IMR-90 (cell line): ENCODE measurements at regions not wholly inside any gene's neighbourhood (a gene's known extent, or its start where the extent isn't known, plus 50 kb on each side); places are given as distances from the start of the nearest gene placed in this dataset.

Source experiments
- ATAC-seq: fragments of 200-7000 bp; cut with Tn5 transposase; 2 replicates; pipeline ENCODE4 v1.9.1; 2020; ENCODE audit warnings: low read depth, mild to moderate bottlenecking, moderate library complexity
- BruUV-seq: library from RNA; stranded (reverse); fragments of 400-500 nt; replicated peaks from 2 replicates; lab custom pipeline; 2021; lab: Mats Ljungman, UMichigan
- CTCF ChIA-PET: fragments of 300-600 bp; formaldehyde crosslinking; extraction: SDS; loops from one replicate; lab custom pipeline; 2021; ENCODE audit warnings: antibody characterized with exemption; lab: Yijun Ruan, JAX
- POLR2A ChIA-PET: fragments of 300-600 bp; sonication (Branson Sonifier 250); formaldehyde crosslinking; loops from one replicate; lab custom pipeline; 2022; ENCODE audit warnings: antibody characterized with exemption; ENCODE audit not compliant: unreplicated experiment; lab: Charles Lee
- DNase-seq: peaks from one replicate; pipeline ENCODE4 v3.0.0; 2013
- H2AFZ ChIP-seq: replicated peaks from 2 replicates; pipeline ENCODE3; 2013; ENCODE audit warnings: low read length, mild to moderate bottlenecking; ENCODE audit not compliant: poor library complexity
- H2AK5ac ChIP-seq: 2 replicates; pipeline ENCODE4 v1.6.1; 2013; ENCODE audit warnings: low read depth, low read length, inconsistent platforms
- H2AK9ac ChIP-seq: replicated peaks from 2 replicates; pipeline ENCODE3; 2013; ENCODE audit warnings: mild to moderate bottlenecking, low read depth, low read length, moderate library complexity; ENCODE audit not compliant: poor library complexity
- H2BK120ac ChIP-seq: 2 replicates; pipeline ENCODE4 v1.6.1; 2013; ENCODE audit warnings: low read depth, low read length, inconsistent platforms
- H2BK15ac ChIP-seq: 3 replicates; pipeline ENCODE4 v1.6.1; 2013; ENCODE audit warnings: low read depth, low read length, inconsistent platforms
- H2BK20ac ChIP-seq: 2 replicates; pipeline ENCODE4 v1.6.1; 2013; ENCODE audit warnings: low read depth, mild to moderate bottlenecking, inconsistent platforms, low read length, moderate library complexity
- H2BK5ac ChIP-seq: 2 replicates; pipeline ENCODE4 v1.6.1; 2013; ENCODE audit warnings: mild to moderate bottlenecking, low read depth, low read length, inconsistent platforms; ENCODE audit not compliant: poor library complexity, severe bottlenecking
- H3K14ac ChIP-seq: replicated peaks from 2 replicates; pipeline ENCODE4 v1.6.1; 2013; ENCODE audit warnings: low read depth, low read length, inconsistent platforms
- H3K18ac ChIP-seq: 2 replicates; pipeline ENCODE4 v1.6.1; 2013; ENCODE audit warnings: low read depth, low read length, control low read depth
- H3K23ac ChIP-seq: 2 replicates; pipeline ENCODE4 v1.6.1; 2013; ENCODE audit warnings: low read depth, low read length, inconsistent platforms
- H3K27ac ChIP-seq: 2 replicates; pipeline ENCODE4 v1.5.1; 2013; ENCODE audit warnings: mild to moderate bottlenecking, control low read depth, low read length; ENCODE audit not compliant: insufficient read depth
- H3K27me3 ChIP-seq: 2 replicates; pipeline ENCODE4 v1.6.1; 2013; ENCODE audit warnings: low read length; ENCODE audit not compliant: control insufficient read depth, insufficient read depth
- H3K36me3 ChIP-seq: 2 replicates; pipeline ENCODE4 v1.6.1; 2013; ENCODE audit warnings: low read length, mixed read lengths; ENCODE audit not compliant: control insufficient read depth, insufficient read depth
- H3K4ac ChIP-seq: 2 replicates; pipeline ENCODE4 v1.6.1; 2013; ENCODE audit warnings: low read depth, low read length, inconsistent platforms
- H3K4me1 ChIP-seq: 2 replicates; pipeline ENCODE4 v1.6.1; 2013; ENCODE audit warnings: low read length, mixed read lengths; ENCODE audit not compliant: control insufficient read depth, insufficient read depth
- H3K4me2 ChIP-seq: 2 replicates; pipeline ENCODE4 v1.6.1; 2013; ENCODE audit warnings: low read depth, mild to moderate bottlenecking, control low read depth, low read length, moderate library complexity
- H3K4me3 ChIP-seq: 2 replicates; pipeline ENCODE4 v1.5.1; 2013; ENCODE audit warnings: low read depth, mild to moderate bottlenecking, control low read depth, low read length, moderate library complexity; ENCODE audit not compliant: insufficient read depth
- H3K56ac ChIP-seq: 2 replicates; pipeline ENCODE4 v1.6.1; 2013; ENCODE audit warnings: low read length, inconsistent platforms; ENCODE audit not compliant: insufficient read depth; ENCODE audit errors: extremely low read depth
- H3K79me1 ChIP-seq, 2 experiments: 2 replicates each; pipeline ENCODE4 v1.6.1; 2013; ENCODE audit warnings: low read length in 2 of 2, inconsistent platforms in 1 of 2, low read depth in 1 of 2
- H3K9ac ChIP-seq: 2 replicates; pipeline ENCODE4 v1.6.1; 2013; ENCODE audit warnings: low read depth, low read length, control low read depth
- H3K9me1 ChIP-seq: 2 replicates; pipeline ENCODE4 v1.6.1; 2013; ENCODE audit warnings: low read length, inconsistent platforms; ENCODE audit not compliant: insufficient read depth
- H3K9me3 ChIP-seq: 2 replicates; pipeline ENCODE4 v1.6.1; 2013; ENCODE audit warnings: low read length; ENCODE audit not compliant: control insufficient read depth, insufficient read depth
- H4K20me1 ChIP-seq: 2 replicates; pipeline ENCODE4 v1.6.1; 2013; ENCODE audit warnings: low read length, inconsistent platforms; ENCODE audit not compliant: insufficient read depth
- H4K5ac ChIP-seq: 2 replicates; pipeline ENCODE4 v1.6.1; 2013; ENCODE audit warnings: mild to moderate bottlenecking, low read depth, low read length, control low read depth
- H4K8ac ChIP-seq, 2 experiments: 2 replicates each; pipeline ENCODE4 v1.6.1; 2013; ENCODE audit warnings: low read depth in 2 of 2, low read length in 2 of 2, control low read depth in 1 of 2, inconsistent platforms in 1 of 2
- H4K91ac ChIP-seq: 2 replicates; pipeline ENCODE4 v1.6.1; 2013; ENCODE audit warnings: low read depth, low read length, inconsistent platforms; ENCODE audit not compliant: insufficient read depth
- BHLHE40 ChIP-seq: fragments of 150-350 bp; IDR thresholded peaks from 2 replicates; pipeline ENCODE4 v1.6.1; 2016; ENCODE audit warnings: mild to moderate bottlenecking, low read depth, low read length
- MAFK ChIP-seq: IDR thresholded peaks from 2 replicates; pipeline ENCODE4 v1.6.1; 2012; ENCODE audit warnings: low read depth, low read length, improper control_type of control experiment
- MXI1 ChIP-seq: IDR thresholded peaks from 2 replicates; pipeline ENCODE4 v1.6.1; 2012; ENCODE audit warnings: low read depth, mild to moderate bottlenecking, low read length, moderate library complexity, borderline replicate concordance
- POLR2A ChIP-seq: IDR thresholded peaks from 2 replicates; pipeline ENCODE4 v1.6.1; 2012; ENCODE audit warnings: mild to moderate bottlenecking, low read depth, low read length
- RAD21 ChIP-seq: IDR thresholded peaks from 2 replicates; pipeline ENCODE4 v1.6.1; 2012; ENCODE audit warnings: low read length, improper control_type of control experiment
- RCOR1 ChIP-seq: IDR thresholded peaks from 2 replicates; pipeline ENCODE4 v1.6.1; 2012; ENCODE audit warnings: mild to moderate bottlenecking, low read length, improper control_type of control experiment; ENCODE audit not compliant: insufficient replicate concordance
- RFX5 ChIP-seq: IDR thresholded peaks from 2 replicates; pipeline ENCODE4 v1.8.0; 2012; ENCODE audit warnings: low read depth, mild to moderate bottlenecking, low read length, moderate library complexity
- SMC3 ChIP-seq: fragments of 150-350 bp; IDR thresholded peaks from 2 replicates; pipeline ENCODE4 v1.6.1; 2016; ENCODE audit warnings: low read depth, mild to moderate bottlenecking, antibody characterized with exemption, low read length, moderate library complexity
- WGBS, 2 experiments: methylation state at CpG; one replicate each; pipeline versions ENCODE4 v1.1.5 to v1.1.7; 2013; ENCODE audit warnings: missing lambda C conversion rate in 2 of 2; ENCODE audit not compliant: insufficient read length in 1 of 2; ENCODE audit errors: extremely low coverage in 2 of 2; 5-methylcytosine and 5-hydroxymethylcytosine counted together
- dilution Hi-C: fragments of 300-500 bp; cut with HindIII; formaldehyde crosslinking; loops from one replicate; pipeline ENCODE4 v1.14.3; 2018; ENCODE audit warnings: low sequenced_read_pairs; ENCODE audit not compliant: unreplicated experiment
- in situ Hi-C: fragments of 300-500 bp; cut with MboI; formaldehyde crosslinking; loops from 3 replicates; pipeline ENCODE4 v1.14.3; 2019; ENCODE audit warnings: low sequenced_read_pairs, inconsistent platforms, mixed read lengths
- intact Hi-C: fragments of 100-400 bp; cut with micrococcal nuclease; formaldehyde crosslinking; loops from 2 replicates; pipeline ENCODE4 v1.10.0; 2022
- TF ChIP-seq, protein P1 (sequence below): fragments of 150-350 bp; IDR thresholded peaks from 2 replicates; pipeline ENCODE4 v1.6.1; 2017; ENCODE audit warnings: mild to moderate bottlenecking, antibody characterized with exemption, low read length, low read depth

DNA sequence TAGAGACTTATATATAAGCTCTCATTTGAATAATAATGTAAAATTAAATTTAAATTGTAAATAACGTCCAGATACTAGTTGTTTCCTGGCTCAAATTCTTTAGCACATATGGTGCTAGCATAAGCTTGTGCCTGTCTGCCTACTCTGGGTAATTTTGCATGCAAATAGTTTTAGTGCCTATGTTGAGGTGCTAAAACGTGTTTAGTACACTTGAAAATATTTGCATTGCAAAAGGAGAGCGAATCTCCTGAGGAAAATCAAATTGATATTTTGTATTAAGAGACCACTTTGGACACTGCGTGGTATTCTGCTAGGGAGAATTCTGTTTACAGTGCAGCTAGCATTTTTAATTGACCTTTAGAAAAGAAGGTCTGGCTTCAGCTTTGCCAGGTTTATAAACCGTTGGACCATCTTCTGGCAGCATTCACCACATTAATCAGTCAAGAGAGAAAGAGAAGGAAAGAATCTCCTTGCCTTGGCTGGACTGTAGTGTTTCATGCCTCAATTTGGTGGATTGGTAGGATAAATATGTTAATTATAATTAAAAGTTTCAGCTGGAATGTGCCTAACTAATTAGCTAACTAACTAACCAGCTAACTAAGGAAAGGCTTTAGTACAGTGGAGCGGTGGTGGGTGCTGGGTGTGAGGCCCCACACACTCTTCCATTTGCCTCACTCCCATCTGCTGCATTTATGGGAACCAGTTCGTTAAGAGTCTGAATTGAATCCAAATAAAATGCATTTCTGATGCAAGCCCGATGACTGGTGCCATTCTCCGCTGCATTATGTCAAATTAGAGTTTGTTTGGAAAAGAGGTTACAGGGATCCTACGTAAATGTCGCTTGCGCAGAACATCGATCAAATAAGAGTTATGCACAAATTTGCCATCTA lies 150.1 kb upstream of the MPDZ start (continued):
- no peak for TF ChIP-seq RFX5

DNA sequence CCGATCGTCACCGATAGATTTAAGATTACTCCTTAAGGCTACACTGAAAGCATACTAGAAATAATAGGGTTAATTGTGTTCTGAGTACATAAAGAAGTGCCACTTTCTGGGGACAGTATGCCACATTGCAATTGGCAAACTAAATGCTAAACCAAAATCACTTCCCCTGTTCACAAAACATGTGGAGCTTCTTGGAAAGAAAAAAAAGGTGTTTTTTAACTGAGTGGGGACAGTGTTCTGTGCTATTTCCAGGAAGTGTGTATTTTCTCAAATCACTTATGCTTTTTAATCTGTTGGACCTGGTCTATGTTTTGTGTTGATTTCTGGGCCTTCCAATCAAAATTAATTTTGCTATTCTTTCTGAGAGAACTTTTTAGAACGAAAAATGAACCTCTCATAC lies 149.3 kb upstream of the MPDZ start:
- TF ChIP-seq MAFK: no peak
- no peak for TF ChIP-seq SMC3
- no peak for TF ChIP-seq BHLHE40
- TF ChIP-seq, protein P1, sequence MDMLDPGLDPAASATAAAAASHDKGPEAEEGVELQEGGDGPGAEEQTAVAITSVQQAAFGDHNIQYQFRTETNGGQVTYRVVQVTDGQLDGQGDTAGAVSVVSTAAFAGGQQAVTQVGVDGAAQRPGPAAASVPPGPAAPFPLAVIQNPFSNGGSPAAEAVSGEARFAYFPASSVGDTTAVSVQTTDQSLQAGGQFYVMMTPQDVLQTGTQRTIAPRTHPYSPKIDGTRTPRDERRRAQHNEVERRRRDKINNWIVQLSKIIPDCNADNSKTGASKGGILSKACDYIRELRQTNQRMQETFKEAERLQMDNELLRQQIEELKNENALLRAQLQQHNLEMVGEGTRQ: no peak
- no peak for TF ChIP-seq POLR2A
- no peak for TF ChIP-seq RFX5
- no peak for TF ChIP-seq MXI1
- TF ChIP-seq RCOR1: no peak
- no peak for TF ChIP-seq RAD21
- no peak overlapping the region for H3K4me3 ChIP-seq
- in situ Hi-C loops (loop anchor here (10.0 kb wide), 1 partner anchor 926 kb away; no protein-coding TSS in a partner anchor), intact Hi-C loops (loop anchor here (5.0 to 10.0 kb wide), 5 partner anchors 76 to 1336 kb away; no protein-coding TSS in a partner anchor), dilution Hi-C loops (loop anchor here (25.0 kb wide), 1 partner anchor 1009 kb away; no protein-coding TSS in a partner anchor)
- H2BK15ac ChIP-seq: no peak overlapping the region
- H2AK5ac ChIP-seq: no peak overlapping the region
- no peak overlapping the region for H2AK9ac ChIP-seq
- no peaks in the 10 kb centered on the region for H3K79me1 ChIP-seq
- no peaks in the 10 kb centered on the region for H3K9me3 ChIP-seq
- no peak overlapping the region for H3K4me2 ChIP-seq
- no peak overlapping the region for H2BK20ac ChIP-seq
- no TSS peak for BruUV-seq
- peaks cover 12% of the 10 kb centered on the region for H3K27me3 ChIP-seq
- ChIA-PET POLR2A (no interaction called here), CTCF (interaction anchor here (1.1 to 1.3 kb wide), 2 partner anchors 11 to 12 kb away, joined by 4 to 5 read pairs; no protein-coding TSS in a partner anchor)
- no peak for DNase-seq
- no peak overlapping the region for H2AFZ ChIP-seq
- no peak overlapping the region for H2BK5ac ChIP-seq
- no peaks in the 10 kb centered on the region for H3K36me3 ChIP-seq
- no peak overlapping the region for H3K4ac ChIP-seq
- no peak overlapping the region for H4K8ac ChIP-seq
- no peak overlapping the region for H3K9ac ChIP-seq
- no peak overlapping the region for H4K5ac ChIP-seq
- H4K91ac ChIP-seq: no peak overlapping the region
- no peak overlapping the region for H2BK120ac ChIP-seq
- no peak overlapping the region for H3K23ac ChIP-seq
- WGBS, 2 experiments: no CpG with 5 or more reads among the region's 4 CpGs
- no peak overlapping the region for H3K14ac ChIP-seq
- H3K18ac ChIP-seq: no peak overlapping the region
- no peaks in the 10 kb centered on the region for H4K20me1 ChIP-seq
- no peak overlapping the region for H3K56ac ChIP-seq
- ATAC-seq: no peak
- H3K4me1 ChIP-seq: no peaks in the 10 kb centered on the region
- no peak overlapping the region for H3K27ac ChIP-seq
- no peaks in the 10 kb centered on the region for H3K9me1 ChIP-seq
